Tibial nerve (tissue), 4 donors: ENCODE measurements at regions not wholly inside any gene's neighbourhood (a gene's known extent, or its start where the extent isn't known, plus 50 kb on each side); places are given as distances from the start of the nearest gene placed in this dataset.

Source experiments
- DNase-seq, 2 donors: peaks; one replicate each; pipeline ENCODE4 v3.0.0-alpha.2; 2019; ENCODE audit warnings: low spot score in 2 of 2
- H3K27ac ChIP-seq, 4 donors: fragments of 200-600 bp; sonication (generic) in 3 of 4; one replicate each; pipeline ENCODE4 v1.5.1; 2017 to 2019; ENCODE audit warnings: mild to moderate bottlenecking in 1 of 4
- H3K27me3 ChIP-seq, 2 donors: fragments of 200-600 bp; sonication (generic) in 1 of 2; one replicate each; pipeline versions ENCODE4 v1.5.1 to v1.6.0; 2017 to 2019
- H3K36me3 ChIP-seq, 3 donors: fragments of 200-600 bp; sonication (generic); one replicate each; pipeline ENCODE4 v1.5.1; 2018 to 2019
- H3K4me1 ChIP-seq, 4 donors: fragments of 200-600 bp; sonication (generic) in 3 of 4; one replicate each; pipeline ENCODE4 v1.5.1; 2017 to 2019
- H3K4me3 ChIP-seq, 4 donors: fragments of 200-600 bp; sonication (generic) in 3 of 4; one replicate each; pipeline ENCODE4 v1.5.1; 2017 to 2019; ENCODE audit warnings: mild to moderate bottlenecking in 1 of 4, moderate library complexity in 1 of 4
- H3K9me3 ChIP-seq, 4 donors: fragments of 200-600 bp; sonication (generic) in 3 of 4; one replicate each; pipeline ENCODE4 v1.5.1; 2017 to 2019
- EP300 ChIP-seq, 2 donors: sonication (generic); formaldehyde crosslinking; IDR thresholded peaks; one replicate each; pipeline ENCODE4 v1.6.1; 2017; ENCODE audit warnings: antibody characterized with exemption in 2 of 2, mild to moderate bottlenecking in 1 of 2
- POLR2A ChIP-seq, 2 donors: fragments of 450-650 bp; IDR thresholded peaks; one replicate each; pipeline ENCODE4 v1.6.1; 2017; ENCODE audit warnings: antibody characterized with exemption in 2 of 2, mild to moderate bottlenecking in 2 of 2, moderate library complexity in 2 of 2
- WGBS, 2 donors: methylation state at CpG; one replicate each; pipeline ENCODE4 v1.1.5; 2018; 5-methylcytosine and 5-hydroxymethylcytosine counted together
- TF ChIP-seq, protein P1 (sequence below), 5 experiments: fragments of 200-600 bp in 3 of 5; fragments of 450-650 bp in 2 of 5; sonication (generic) in 3 of 5; IDR thresholded peaks; one replicate each; pipeline ENCODE4 v1.5.1; 2016 to 2019; ENCODE audit warnings: antibody characterized with exemption in 5 of 5, mild to moderate bottlenecking in 3 of 5, moderate library complexity in 2 of 5

GRCh38 chr14:45359746-45360145, 106.7 kb upstream of the MIS18BP1 start:
- no peaks in the 10 kb centered on the region for H3K4me1 ChIP-seq
- no peak overlapping the region for H3K27ac ChIP-seq
- H3K36me3 ChIP-seq: no peaks in the 10 kb centered on the region
- no peaks in the 10 kb centered on the region for H3K9me3 ChIP-seq
- WGBS, 2 donors: 72 to 81% methylated on average over 3 of the region's 3 CpGs
- no peak overlapping the region for H3K4me3 ChIP-seq
- no peaks in the 10 kb centered on the region for H3K27me3 ChIP-seq
- TF ChIP-seq POLR2A (IDR thresholded peaks at IDR 0.05) (no peak), EP300 (IDR thresholded peaks at IDR 0.05) (no peak)
- TF ChIP-seq, protein P1, sequence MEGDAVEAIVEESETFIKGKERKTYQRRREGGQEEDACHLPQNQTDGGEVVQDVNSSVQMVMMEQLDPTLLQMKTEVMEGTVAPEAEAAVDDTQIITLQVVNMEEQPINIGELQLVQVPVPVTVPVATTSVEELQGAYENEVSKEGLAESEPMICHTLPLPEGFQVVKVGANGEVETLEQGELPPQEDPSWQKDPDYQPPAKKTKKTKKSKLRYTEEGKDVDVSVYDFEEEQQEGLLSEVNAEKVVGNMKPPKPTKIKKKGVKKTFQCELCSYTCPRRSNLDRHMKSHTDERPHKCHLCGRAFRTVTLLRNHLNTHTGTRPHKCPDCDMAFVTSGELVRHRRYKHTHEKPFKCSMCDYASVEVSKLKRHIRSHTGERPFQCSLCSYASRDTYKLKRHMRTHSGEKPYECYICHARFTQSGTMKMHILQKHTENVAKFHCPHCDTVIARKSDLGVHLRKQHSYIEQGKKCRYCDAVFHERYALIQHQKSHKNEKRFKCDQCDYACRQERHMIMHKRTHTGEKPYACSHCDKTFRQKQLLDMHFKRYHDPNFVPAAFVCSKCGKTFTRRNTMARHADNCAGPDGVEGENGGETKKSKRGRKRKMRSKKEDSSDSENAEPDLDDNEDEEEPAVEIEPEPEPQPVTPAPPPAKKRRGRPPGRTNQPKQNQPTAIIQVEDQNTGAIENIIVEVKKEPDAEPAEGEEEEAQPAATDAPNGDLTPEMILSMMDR (IDR thresholded peaks at IDR 0.05): no peak
- no peak for DNase-seq

DNA sequence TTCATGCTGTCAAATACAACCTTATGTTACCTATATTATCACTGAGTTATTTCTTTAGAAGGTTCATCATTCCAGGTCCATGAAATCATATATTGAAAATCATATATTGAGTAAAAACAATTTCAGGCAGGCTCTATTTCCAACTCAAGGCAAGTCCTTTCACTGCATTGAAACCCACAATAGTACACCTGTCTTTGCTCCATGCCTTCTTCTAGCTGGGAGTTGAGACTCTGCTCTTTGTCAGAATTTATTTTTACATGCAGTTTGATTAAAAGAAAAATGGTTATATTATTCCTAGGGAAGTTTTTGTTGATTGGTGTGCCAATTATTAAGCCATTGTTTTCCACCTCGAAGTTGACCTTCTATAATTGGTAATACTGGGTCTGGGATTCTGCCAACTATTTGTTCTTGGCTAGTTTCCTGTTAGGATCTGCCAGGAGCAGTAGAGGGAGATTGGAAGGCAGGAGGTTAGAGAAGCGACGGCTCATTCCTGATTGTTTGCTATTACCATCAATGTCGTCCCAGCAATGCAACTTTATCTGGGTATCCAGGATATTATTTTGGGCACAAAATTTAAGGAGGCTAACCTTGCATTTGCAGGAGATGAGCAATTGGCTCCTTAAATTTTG, 79.5 kb upstream of the MIS18BP1 start:
- Histone ChIP-seq H3K36me3 (no peaks in the 10 kb centered on the region), H3K4me3 (no peak overlapping the region), H3K27me3 (no peaks in the 10 kb centered on the region), H3K9me3 (peaks cover 0 to 32% (median 2%) of the 10 kb centered on the region in 4 donors), H3K4me1 (peaks cover 0 to 6% (median 0%) of the 10 kb centered on the region in 4 donors), H3K27ac (no peak overlapping the region)
- TF ChIP-seq, protein P1 (IDR thresholded peaks at IDR 0.05): no peak
- TF ChIP-seq POLR2A (IDR thresholded peaks at IDR 0.05) (no peak), EP300 (IDR thresholded peaks at IDR 0.05) (no peak)
- 62 to 64% methylated on average over 4 of the region's 4 CpGs for WGBS, 2 donors
- DNase-seq: no peak

GRCh38 chr14:45308745-45309397, 55.9 kb upstream of the MIS18BP1 start:
- H3K4me3 ChIP-seq: no peak overlapping the region
- no peak for DNase-seq
- H3K27me3 ChIP-seq: no peaks in the 10 kb centered on the region
- H3K27ac ChIP-seq: no peak overlapping the region
- WGBS, 2 donors: 76 to 93% methylated on average over 1 of the region's 1 CpG
- H3K4me1 ChIP-seq: no peaks in the 10 kb centered on the region
- no peaks in the 10 kb centered on the region for H3K36me3 ChIP-seq
- TF ChIP-seq EP300 (IDR thresholded peaks at IDR 0.05) (no peak), POLR2A (IDR thresholded peaks at IDR 0.05) (no peak)
- TF ChIP-seq, protein P1 (IDR thresholded peaks at IDR 0.05): no peak
- H3K9me3 ChIP-seq: peaks cover 0 to 18% (median 0%) of the 10 kb centered on the region in 4 donors
